NOMO-1 treated with DMSO at 0.1 percent for 48 hours (cell line): ENCODE measurements at regions not wholly inside any gene's neighbourhood (a gene's known extent, or its start where the extent isn't known, plus 50 kb on each side); places are given as distances from the start of the nearest gene placed in this dataset.

Source experiments
- DNase-seq: peaks from one replicate; lab custom pipeline; 2025; ENCODE audit not compliant: unreplicated experiment; lab: John Stamatoyannopoulos, UW

DNA sequence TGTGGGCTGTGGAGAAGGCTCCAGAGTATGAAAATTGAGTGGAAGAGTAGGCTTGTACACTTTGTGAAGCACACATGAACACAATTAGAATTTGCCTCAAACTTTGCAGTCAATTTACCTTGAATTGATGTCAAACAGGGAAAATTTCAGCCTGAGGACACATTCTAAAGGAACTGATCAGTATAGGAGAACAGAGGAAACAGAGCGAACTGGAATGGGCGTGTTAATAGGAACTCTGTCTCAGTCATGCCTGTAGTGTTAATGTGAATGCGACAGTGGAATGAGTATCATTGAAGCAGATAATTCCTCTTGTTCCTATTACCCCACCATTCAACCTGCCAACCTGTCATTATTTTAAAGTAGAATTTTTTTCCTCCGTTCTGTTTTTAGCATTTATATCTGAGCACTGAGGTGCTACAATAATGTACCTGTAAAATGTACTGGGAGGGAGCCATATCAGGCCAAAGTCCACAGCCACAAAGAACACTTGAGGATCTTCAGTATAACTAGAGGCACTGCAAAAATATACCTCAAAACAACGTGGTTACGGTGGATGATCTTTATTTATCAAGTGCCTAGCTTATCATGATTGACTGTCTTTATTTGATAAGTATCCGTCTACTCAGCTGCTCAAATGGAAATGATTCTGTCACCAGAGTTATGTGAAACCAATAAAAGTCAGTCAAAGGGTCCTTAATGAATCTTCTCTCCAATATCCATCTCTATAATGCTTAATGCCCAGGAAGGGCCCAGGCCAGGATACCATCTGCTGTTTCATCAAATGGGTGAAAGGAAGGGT is 125.3 kb upstream of the STMND1 start:
- no peak for DNase-seq

DNA sequence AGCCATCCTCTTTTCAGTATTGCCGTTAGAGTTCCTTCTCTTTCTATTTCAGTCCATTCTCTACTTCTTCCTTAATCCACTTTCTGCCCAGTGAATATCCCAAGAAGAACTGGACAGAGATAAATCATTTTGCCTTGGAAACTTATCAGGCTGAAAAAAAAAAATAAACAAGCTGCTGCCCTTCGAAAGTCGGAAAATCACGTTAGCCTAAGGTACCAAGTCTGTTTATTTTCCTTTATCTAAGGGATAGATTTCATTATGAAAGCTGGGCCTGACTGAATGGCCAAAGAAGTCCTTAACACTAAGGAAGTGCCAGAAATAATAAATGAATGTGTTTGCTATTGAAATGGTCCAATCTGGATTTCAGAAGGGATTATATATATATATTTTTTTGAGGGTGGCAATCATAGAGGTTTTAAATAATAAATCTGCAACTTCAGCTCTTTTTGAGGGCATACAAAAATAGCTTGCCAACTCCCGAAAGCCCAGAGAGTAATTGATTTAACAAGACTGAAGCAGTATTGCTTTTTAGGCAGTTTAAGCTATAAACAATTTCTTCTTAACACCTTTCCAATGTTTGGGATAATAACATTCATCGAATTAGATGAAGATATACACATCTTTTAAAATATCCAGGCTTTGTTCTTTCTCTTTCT is 127.0 kb upstream of the STMND1 start:
- DNase-seq = no peak

DNA sequence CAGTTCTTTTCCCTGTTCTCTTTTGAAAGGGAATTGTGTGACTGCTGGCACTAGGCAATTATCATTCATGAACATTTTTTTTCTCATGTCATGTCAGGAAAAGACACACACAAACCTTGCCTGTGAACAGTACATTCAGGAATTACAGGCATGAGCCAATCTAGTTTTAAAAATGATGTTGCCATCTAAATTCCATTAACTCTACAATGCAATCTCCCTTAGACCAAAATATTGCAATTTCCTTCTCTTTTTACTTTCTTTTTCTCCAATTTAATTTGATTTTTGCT is 127.5 kb upstream of the STMND1 start:
- DNase-seq = no peak

DNA sequence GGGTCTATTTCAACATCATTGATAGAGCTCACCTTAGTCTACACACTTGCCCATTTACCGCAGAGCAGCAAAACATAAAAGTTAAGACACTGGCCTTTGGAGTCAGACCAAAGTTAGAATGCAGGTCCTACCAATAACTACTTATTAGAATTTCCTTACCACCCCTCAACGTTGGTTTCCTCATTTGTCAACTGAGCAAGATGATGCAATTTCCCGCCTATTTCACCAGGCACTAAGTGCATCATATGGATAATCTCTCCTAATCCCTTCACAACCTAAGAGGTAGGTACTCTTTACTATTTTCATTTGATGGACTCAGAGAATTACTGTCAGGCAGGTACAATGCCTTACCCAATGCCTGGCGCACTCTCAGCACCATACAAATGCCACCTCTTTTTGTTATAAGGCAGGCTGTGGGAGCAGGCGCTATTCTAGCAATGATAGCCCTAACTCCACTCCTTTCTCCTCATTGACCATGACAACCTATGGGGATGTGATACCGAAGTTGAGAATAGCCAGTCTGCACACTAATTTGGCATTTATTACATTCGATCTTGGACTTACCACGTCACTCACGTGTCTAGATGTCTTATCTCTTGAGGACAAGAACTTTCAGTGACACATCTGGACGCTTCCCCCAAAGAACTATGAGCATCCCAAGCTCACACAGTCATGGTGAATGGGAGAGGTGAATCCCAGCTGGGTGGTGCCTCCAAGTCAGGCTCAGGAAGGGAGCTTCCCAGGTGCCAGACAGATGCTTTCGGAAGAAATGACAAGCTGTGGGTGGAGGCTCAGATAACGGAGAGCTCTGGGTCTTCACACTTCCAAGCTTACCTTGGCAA is 128.1 kb upstream of the STMND1 start:
- peak; percentile 46 for DNase-seq

DNA sequence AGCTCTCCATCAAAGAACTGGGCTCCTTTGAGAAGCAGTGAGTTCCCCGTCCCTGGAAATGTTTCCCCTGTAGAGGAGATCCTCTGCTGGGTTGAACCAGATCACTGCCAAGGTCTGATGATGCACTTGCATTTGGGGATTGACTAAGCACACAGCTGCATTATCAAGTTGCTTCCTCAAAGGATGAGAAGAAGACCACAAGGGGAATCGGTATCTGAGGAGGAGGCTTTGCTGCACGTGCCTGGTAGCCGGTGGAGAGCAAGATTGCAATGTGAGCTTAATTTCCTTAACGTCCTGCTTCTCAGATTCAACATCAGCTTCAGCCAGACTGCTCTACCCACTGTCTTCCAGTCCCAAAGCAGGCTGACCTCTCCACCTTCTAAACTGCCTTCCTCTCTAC is 128.8 kb upstream of the STMND1 start:
- peak; percentile 52 for DNase-seq

DNA sequence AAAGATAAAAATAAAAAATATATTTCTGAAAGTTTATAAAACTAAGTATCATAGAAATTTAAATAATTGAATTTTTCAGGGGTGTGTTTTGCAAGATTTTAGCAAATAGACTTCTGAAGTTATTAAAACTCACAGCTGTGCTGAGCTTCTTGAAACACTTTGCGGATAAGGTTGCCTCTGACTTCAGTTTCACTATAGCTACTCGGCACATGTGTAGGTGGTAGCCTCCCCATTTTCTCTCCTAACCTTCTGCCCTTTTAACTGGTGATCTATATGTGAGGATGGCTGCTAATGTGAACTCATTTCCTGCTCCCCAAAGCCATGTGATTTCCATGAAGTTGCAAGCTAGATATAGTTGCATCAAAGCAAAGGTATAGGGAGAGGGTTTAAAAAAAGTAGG is 129.3 kb upstream of the STMND1 start:
- DNase-seq = no peak

DNA sequence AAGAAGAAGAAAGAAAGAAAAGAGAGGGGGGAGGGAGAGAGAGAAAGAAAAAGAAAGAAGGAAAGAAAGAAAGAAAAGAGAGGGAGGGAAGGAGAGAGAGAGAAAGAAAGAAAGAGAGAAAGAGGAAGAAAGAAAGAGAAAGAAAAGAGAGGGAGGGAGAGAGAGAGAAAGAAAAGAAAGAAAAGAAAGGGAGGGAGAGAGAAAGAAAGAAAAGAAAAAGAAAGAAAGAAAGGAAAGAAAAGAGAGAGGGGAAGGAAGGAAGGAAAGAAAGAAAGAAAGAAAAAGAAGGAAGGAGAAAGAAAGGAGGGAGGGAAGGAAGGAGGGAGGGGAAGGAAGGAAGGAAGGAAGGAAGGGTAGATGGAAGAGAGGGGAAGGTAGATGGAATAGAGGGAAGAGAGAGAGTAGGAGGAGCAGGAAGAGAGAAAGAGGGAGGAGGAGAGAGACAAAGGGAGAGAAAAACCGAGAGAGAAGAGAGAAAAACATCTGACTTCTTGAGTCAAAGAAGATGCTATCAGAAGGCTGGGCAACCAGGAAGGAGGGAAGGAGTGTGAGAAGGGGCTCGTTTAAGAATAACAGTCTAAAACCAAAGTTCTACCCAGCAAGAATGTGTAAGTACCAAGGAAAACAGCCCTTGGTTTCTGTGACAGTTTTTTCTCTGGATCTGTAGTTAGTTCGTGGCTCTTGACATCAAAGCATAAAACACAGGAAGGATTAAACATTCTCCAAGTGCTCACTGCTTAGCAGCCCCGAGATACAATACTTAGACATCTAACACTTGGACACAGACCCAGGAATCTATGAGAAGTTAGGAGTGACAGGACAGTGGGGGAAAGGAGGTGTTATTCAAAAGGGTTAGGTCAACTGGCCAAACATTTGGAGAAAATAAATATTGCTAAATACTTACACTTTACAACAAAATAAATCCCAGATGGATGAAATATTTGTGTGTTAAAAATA is 131.9 kb upstream of the STMND1 start:
- DNase-seq = no peak

DNA sequence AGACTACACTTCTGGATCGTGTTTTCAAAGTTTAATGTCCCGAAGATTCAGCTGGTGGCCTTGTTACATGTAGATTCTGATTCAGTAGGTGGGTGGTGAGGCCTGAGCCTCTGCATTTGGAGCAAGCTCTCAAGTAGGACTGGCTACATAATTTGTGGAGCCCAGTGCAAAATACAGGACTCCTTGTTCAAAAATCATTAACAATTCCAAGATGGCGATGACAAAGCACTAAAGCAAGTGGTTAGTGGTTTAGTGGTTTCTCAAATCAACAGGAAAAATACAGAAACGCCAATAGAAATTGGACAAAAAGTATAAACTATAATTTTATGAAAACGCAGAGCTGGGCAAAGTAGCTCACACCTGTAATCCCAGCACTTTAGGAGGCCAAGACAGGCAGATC is 133.7 kb upstream of the STMND1 start:
- DNase-seq = no peak

DNA sequence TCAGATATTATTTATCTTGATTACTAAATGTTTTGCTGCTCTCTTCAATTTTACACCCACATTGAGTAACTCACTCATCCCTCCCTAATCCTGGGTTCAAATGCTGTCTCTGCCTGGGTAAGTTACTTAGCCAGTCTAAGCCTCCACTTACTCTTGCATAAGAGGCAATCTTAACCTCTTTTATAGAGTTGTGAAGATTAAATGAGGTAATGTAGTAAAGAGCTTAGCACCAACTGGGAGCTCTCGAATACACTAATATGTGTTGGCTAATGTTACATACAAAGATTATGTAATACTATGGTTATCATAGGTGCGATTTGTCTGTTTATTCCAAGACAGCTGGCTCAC is 134.4 kb upstream of the STMND1 start:
- DNase-seq = no peak

DNA sequence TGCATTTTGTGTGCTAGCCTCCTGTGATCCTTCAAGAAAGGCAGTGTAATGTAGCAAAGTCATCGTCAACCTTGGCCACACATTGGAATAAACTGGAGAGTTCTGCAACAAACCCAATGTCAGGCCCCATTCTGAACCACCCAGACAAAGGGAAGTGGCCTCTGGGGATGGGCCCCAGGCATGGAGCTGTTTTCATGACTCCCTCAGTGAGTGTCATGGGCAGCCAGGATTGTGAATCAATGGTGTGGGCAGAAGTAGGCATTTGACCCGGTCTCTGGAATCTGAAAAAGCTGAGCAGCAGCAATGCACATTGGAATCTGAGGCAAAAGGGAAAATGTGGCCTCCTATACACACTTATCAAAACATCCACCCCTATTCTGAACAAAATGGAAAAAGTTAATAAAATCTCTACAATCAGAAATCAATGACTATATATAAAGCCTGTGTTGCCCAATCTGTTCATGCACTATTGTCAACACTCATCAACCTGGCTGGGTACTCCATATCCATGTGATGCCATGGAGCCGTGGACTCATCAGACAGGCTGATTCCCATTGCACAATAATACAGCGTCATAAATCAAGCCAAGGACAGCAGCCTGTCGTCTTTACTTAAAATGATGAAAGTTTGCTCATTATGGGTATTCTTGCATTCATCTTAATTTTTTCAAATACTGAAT is 134.9 kb upstream of the STMND1 start:
- DNase-seq = peak; percentile 33

DNA sequence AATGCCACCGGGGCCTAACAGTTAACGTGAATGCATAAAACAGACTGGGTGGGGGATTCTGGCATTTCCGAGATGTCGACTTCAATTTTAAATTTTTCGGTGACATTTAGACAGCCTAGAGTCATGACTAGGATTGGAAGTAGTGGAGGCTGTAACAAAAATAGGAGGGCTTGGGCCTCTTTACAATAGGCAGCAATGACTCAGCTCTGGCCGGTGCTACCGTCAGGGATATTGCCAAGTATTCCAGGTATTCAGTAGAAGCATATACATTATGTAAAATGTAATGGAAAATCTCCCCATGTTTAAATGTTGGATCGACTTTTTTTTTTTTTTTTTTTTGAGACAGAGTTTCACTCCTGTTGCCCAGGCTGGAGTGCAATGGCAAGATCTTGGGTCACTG is 136.2 kb upstream of the STMND1 start:
- no peak for DNase-seq

DNA sequence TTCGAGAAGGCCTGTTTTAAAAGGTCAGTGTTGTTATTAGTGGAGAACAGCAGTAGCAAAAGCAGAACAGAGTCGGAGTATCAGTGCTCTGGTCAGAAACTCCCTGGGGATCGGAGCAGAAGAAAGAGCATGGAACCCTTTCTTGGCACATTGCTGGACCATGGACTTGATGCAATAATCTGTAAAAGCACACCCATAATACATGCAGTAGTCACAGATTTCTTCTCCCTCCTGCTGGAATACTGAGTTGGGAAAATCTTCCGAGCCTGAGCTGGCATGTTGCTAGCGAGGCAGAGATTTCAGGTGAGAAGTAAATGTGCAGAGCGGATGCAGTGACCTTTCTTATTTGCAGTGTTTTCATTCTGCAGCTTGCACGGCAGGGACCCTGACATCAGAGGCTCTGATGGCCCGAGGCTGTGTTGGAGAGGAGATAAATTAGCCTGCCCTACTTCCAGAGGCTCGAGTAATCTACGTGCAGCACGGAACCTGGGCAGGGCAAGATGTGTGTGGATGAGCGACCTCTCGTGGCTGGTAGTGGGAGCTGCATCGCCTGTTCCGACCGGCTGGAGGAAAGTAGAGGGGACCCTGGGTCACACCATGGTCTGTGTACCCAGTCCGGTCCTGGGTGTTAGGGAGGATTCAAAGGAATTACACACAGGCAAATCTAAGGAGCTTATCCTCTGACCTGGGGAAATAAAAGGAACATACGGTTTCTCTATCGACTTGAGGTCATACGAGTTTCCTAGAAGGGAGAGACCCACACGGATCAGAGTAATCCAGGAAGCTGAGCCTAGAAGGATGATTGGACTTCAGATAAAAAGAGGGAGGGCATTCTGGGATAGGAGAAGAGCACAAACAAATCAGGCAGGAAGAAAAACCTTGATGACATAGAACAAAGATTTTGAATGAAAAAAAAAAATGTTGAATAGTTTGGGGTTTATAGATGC is 137.0 kb upstream of the STMND1 start:
- peak; percentile 69 for DNase-seq

DNA sequence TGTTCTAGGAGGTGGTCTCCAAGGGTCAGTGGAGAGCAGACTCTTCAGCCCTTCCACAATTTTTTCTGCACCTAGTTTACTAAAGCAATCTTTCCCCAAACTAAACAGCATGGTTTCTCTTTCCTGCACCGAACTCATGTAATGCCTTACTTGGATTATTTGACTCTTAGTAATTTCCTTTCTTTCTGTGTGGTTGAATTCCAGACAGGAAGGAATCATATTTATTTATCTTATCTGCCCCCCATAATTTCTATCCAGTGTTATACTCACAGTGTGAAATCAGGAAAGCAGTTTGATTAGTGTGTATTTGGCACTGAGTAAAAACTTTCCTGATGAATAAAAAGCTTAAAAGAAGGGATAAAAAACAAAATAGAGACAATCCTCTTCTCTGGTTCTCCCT is 140.3 kb upstream of the STMND1 start:
- DNase-seq = no peak

DNA sequence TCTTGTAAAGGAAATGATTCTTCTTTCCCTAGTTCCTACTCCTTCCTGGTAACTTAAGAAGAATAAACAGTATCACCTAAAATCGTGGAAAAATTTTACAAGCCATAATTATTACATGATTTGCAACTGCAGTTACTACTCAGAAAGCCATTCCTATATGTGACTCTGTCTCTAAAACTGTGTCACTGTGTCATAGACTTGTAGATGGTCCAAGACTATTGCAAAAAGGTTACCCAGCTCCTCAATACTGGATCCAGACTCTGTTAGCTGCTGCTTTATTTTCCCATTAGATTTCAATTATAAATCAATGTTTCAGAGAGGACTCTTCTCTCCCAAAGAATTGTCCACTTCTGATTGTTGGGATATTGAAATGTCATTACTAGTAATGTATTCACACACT is 142.1 kb upstream of the STMND1 start:
- no peak for DNase-seq

DNA sequence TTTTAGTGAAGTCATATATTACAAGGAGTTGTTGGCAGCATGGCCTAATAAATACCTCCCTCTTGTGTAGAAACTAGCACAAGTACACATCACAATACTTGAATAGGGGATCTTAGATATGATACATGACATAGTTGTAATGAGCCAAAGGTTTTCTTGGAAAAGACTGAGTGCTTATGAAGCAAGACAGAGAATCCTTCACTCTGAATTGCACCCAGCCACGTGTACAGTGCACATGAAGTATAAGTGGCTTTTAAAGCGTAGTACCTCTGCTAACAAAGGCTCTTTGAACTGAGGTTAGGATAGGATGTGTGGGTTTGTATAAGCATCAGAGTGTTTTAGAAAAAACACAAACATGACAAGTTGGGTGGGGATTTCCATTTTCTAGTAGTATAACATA is 145.5 kb upstream of the STMND1 start:
- no peak for DNase-seq

DNA sequence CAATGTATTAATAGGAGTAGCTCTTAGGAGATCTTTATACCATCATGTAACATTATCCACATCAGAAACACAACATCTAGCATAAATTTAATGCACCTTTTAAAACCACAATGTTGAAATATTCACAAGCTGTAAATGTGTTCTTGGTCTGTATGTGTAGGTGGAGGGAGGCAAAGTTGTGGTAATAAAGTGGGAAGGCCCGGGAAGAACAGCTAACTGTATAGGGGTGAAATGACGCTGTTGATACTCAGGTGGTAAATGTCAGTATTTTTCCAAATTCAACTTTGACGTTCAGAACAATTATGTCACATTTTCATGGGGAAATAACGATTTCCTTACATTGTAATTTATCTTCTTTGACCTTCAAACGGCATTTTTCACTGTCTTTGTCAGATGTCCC is 146.0 kb upstream of the STMND1 start:
- DNase-seq = no peak

DNA sequence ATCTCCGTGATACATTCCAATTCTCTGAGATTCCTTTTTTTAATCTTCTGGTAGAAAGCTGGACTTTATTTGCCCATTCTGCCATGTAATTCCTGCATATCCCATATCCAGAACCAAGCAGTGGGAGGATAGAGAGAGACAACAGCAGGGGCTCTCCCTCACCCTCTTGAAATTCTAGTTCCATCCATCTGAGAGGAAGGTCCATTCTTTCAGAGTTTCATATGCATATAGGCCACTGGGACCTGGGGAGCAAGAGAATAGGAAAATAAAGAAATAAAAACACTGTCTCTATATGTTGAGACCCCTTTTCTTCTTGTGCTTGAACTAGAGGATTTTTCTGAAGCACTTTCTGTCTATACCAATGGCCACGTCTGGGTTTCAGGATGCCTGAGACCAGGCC is 147.9 kb upstream of the STMND1 start:
- no peak for DNase-seq

DNA sequence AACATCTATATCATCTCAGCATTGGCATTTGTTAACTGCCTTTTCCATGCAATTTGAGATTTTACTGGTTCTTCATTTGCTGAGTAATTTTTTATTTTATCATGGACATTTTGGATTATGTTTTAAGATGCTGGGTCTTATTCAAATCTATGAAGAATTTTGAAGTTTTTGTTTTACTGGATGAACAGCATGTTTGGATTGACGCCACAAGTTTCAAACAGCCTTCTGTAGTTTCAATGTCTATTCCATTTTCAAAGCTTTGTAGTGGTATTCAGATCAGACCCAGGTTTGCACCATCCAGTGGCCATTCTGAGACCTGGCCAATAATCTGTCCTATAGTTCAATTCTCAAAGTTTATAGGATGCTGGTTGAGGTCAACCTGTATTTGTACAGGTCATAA is 148.4 kb upstream of the STMND1 start:
- DNase-seq = no peak

DNA sequence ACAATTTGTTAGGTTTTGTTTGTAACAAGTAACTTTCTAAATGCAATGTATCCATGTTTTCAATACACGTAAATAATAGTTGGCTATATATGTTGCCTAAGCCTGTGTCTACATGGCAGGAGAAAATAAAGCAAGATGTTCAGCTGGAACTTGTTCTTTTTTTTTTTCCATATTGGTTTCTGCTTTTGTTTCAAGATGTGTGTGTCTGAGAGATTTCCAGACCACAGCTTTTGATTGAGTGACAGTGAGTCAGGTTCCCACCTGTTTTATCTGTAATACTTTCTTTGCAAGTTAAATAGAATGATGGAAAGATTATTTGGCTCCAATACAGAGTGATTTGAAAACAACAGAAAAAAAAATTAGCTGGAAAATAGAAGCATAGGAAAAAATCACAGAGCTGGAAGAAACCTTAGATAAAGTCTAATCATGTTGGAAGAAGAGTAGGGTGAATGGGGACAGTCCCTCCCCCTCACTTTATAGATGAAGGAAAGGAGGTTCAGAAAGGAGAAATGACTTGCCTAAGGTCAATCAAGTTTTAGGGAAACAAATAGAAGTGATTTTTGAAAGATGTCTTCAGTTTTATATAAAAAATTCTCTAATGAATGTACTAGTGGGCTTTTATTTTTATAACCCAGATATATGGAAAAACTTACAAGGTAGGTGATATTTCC is 150.9 kb upstream of the STMND1 start:
- DNase-seq = no peak
